ENCODE measurements at regions not wholly inside any gene's neighbourhood (a gene's known extent, or its start where the extent isn't known, plus 50 kb on each side); places are given as distances from the start of the nearest gene placed in this dataset.
"Not testable (repeated sequence)": the region's sequence is repeated elsewhere in the genome, so short reads cannot be mapped to it uniquely, and the experiment has no call there.

DNA sequence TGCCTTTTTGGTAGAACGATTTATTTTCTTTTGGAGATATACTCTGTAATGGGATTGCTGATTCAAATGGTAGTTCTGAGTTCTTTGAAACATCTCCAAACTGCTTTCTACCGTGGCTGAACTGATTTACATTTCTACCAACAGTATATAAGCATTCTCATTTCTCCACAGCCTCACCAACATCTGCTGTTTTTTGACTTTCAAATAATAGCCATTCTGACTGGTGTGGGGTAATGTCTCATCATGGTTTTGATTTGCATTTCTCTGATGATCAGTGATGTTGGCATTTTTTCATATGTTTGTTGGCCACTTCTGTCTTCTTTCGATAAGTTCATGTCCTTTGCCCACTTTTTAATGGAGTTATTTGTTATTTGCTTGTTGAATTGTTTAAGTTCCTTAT lies 154.0 kb downstream of the ABHD5 start:
- Histone ChIP-seq H3K27me3 (ENCODE audit: insufficient read depth, low read length) (no peaks in the 10 kb centered on the region), H3K36me3 (ENCODE audit: insufficient read depth, low read length) (no peaks in the 10 kb centered on the region), H3F3A (ENCODE audit: insufficient read depth, low read length) (no peaks in the 10 kb centered on the region), H3K9me2 (ENCODE audit: low read depth, low read length) (no peaks in the 10 kb centered on the region), H3K4me1 (ENCODE audit: insufficient read depth, low read length, severe bottlenecking) (no peaks in the 10 kb centered on the region), H3K4me2 (ENCODE audit: low read length) (no peak overlapping the region), H3K9ac (ENCODE audit: low read length) (no peak overlapping the region), H4K20me1 (ENCODE audit: insufficient read depth, low read length) (no peaks in the 10 kb centered on the region), H3K79me2 (ENCODE audit: insufficient read depth, low read length) (no peaks in the 10 kb centered on the region), H3K27ac (ENCODE audit: low read depth, low read length, poor library complexity, severe bottlenecking) (no peak overlapping the region), H2AFZ (ENCODE audit: low read length) (no peak overlapping the region), H3K9me3 (ENCODE audit: low read length) (no peaks in the 10 kb centered on the region), H3K4me3 (ENCODE audit: low read depth, low read length, poor library complexity, severe bottlenecking) (no peak overlapping the region)
- no peak for TF ChIP-seq EZH2 (IDR thresholded peaks at IDR 0.05; ENCODE audit: borderline replicate concordance, low read length)
- TF ChIP-seq CTCF (IDR thresholded peaks at IDR 0.05; ENCODE audit: low read length) = no peak

DNA sequence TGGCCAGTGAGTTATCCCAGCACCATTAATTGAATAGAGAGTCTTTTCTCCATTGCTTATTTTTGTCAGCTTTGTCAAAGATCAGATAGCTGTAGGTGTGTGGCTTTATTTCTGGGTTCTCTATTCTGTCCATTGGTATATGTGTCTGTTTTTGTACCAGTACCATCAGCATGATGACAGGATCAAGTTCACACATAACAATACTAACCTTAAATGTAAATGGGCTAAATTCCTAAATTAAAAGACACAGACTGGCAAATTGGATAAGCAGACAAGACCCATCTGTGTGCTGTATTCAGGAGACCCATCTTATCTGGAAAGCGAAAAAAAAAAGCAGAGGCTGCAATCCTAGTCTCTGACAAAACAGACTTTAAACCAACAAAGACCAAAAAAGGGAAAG lies 154.8 kb downstream of the ABHD5 start:
- not testable (repeated sequence) for H4K20me1 ChIP-seq (ENCODE audit: insufficient read depth, low read length); H3K27me3 ChIP-seq (ENCODE audit: insufficient read depth, low read length); H3F3A ChIP-seq (ENCODE audit: insufficient read depth, low read length); H3K9ac ChIP-seq (ENCODE audit: low read length); H2AFZ ChIP-seq (ENCODE audit: low read length); H3K36me3 ChIP-seq (ENCODE audit: insufficient read depth, low read length); H3K9me2 ChIP-seq (ENCODE audit: low read depth, low read length); H3K4me3 ChIP-seq (ENCODE audit: low read depth, low read length, poor library complexity, severe bottlenecking); H3K9me3 ChIP-seq (ENCODE audit: low read length); H3K4me2 ChIP-seq (ENCODE audit: low read length); H3K4me1 ChIP-seq (ENCODE audit: insufficient read depth, low read length, severe bottlenecking); H3K27ac ChIP-seq (ENCODE audit: low read depth, low read length, poor library complexity, severe bottlenecking); H3K79me2 ChIP-seq (ENCODE audit: insufficient read depth, low read length)

DNA sequence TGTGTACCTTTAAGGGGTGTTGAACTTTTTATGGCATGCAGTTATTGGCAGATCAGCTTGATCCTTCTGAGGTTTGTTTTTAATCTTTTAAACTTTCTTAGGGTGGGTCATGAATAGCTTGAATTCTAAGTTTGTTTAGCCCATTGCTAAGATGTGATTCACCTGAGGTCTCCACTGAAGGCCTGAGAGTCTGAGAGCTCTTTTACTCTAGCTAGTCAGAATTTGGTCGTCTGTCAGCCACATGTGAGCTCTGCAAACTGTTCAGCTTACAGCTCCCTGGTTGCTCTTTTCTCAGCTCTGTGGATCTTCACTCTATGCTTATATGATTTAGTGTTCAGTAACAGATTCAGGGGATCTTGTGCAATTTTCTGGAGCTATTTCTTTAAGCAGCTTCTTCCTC lies 161.3 kb downstream of the ABHD5 start:
- Histone ChIP-seq H3F3A (ENCODE audit: insufficient read depth, low read length) (no peaks in the 10 kb centered on the region), H3K79me2 (ENCODE audit: insufficient read depth, low read length) (no peaks in the 10 kb centered on the region), H3K27me3 (ENCODE audit: insufficient read depth, low read length) (no peaks in the 10 kb centered on the region), H3K4me3 (ENCODE audit: low read depth, low read length, poor library complexity, severe bottlenecking) (no peak overlapping the region), H3K9me3 (ENCODE audit: low read length) (no peaks in the 10 kb centered on the region), H2AFZ (ENCODE audit: low read length) (no peak overlapping the region), H3K36me3 (ENCODE audit: insufficient read depth, low read length) (no peaks in the 10 kb centered on the region), H3K4me2 (ENCODE audit: low read length) (no peak overlapping the region), H4K20me1 (ENCODE audit: insufficient read depth, low read length) (no peaks in the 10 kb centered on the region), H3K4me1 (ENCODE audit: insufficient read depth, low read length, severe bottlenecking) (no peaks in the 10 kb centered on the region), H3K9ac (ENCODE audit: low read length) (no peak overlapping the region), H3K27ac (ENCODE audit: low read depth, low read length, poor library complexity, severe bottlenecking) (no peak overlapping the region), H3K9me2 (ENCODE audit: low read depth, low read length) (no peaks in the 10 kb centered on the region)
- TF ChIP-seq EZH2 (IDR thresholded peaks at IDR 0.05; ENCODE audit: borderline replicate concordance, low read length) (no peak), CTCF (IDR thresholded peaks at IDR 0.05; ENCODE audit: low read length) (no peak)

- no peaks in the 10 kb centered on the region for H3F3A ChIP-seq (ENCODE audit: insufficient read depth, low read length)
- H3K9ac ChIP-seq (ENCODE audit: low read length) = no peak overlapping the region
- H3K79me2 ChIP-seq (ENCODE audit: insufficient read depth, low read length) = no peaks in the 10 kb centered on the region
- H3K4me2 ChIP-seq (ENCODE audit: low read length) = no peak overlapping the region
- H2AFZ ChIP-seq (ENCODE audit: low read length) = no peak overlapping the region
- no peaks in the 10 kb centered on the region for H3K9me2 ChIP-seq (ENCODE audit: low read depth, low read length)
- no peak overlapping the region for H3K27ac ChIP-seq (ENCODE audit: low read depth, low read length, poor library complexity, severe bottlenecking)
- H3K36me3 ChIP-seq (ENCODE audit: insufficient read depth, low read length) = no peaks in the 10 kb centered on the region
- no peaks in the 10 kb centered on the region for H3K9me3 ChIP-seq (ENCODE audit: low read length)
- H4K20me1 ChIP-seq (ENCODE audit: insufficient read depth, low read length) = no peaks in the 10 kb centered on the region
- no peaks in the 10 kb centered on the region for H3K27me3 ChIP-seq (ENCODE audit: insufficient read depth, low read length)
- no peak overlapping the region for H3K4me3 ChIP-seq (ENCODE audit: low read depth, low read length, poor library complexity, severe bottlenecking)
- no peaks in the 10 kb centered on the region for H3K4me1 ChIP-seq (ENCODE audit: insufficient read depth, low read length, severe bottlenecking)
- TF ChIP-seq EZH2 (IDR thresholded peaks at IDR 0.05; ENCODE audit: borderline replicate concordance, low read length) = no peak
- TF ChIP-seq CTCF (IDR thresholded peaks at IDR 0.05; ENCODE audit: low read length) = no peak
These were observed 163.5 kb downstream of the ABHD5 start for GRCh38 chr3:43854283-43854682.
